NCI-H1436 treated with DMSO at 0.1 percent for 48 hours (cell line): ENCODE measurements at regions not wholly inside any gene's neighbourhood (a gene's known extent, or its start where the extent isn't known, plus 50 kb on each side); places are given as distances from the start of the nearest gene placed in this dataset.
A peak's percentile ranks its signal among the peaks of the same experiment; 100 is the strongest.

ENCODE experiments used
- DNase-seq: peaks from one replicate; lab custom pipeline; 2025; lab: John Stamatoyannopoulos, UW

- no peak for DNase-seq
Measured at GRCh38 chr15:66848686-66849392, 146.8 kb downstream of the SMAD6 start.

- DNase-seq, result no peak
Measured at GRCh38 chr15:66849393-66849745, 147.3 kb downstream of the SMAD6 start.

GRCh38 chr15:66849746-66850077 lies 147.7 kb downstream of the SMAD6 start:
- no peak for DNase-seq

DNA sequence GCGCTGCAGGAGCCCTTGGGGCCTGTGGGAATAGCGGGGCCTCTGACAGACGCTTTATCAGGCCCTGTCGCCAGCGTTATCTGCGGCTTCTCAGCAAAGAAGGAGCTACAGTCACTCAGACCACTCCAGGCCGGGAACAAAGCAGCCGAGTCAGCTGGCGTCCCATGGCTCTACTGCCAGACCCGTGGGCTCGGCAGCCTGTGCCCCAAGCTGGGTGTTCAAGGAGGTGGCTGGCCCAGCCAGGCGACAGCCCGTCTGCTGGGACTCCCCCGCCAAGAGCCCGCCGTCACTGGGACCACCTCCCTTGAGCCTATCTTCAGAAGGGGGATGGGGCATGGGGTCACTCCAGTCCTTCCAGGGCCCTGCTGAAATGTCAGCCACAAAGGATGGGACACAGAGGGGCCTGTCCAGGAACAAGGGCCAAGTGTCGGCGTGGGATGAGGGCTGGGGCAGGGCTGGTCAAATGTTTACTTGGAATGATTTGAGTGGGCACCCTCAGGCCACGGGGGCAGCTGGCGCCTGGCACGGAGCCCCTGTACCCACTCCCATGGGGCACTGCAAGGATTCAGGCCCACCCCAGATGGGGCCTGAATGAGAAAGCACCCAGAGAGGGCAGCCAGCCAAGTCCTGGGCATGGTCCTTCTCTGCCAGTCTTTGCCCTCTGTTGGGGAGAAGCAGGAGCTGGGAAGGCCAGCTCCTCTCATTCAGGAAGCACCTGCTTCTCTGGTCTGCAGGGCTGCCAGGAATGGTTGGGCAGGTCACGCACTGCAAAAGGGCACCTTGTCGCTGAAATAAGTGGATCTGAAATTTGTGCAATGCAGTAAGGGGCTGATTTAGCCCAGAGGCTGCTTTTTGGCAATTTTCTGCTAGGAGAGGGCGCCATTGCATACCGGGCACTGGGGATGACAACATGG lies 148.3 kb downstream of the SMAD6 start:
- no peak for DNase-seq

GRCh38 chr15:66850996-66851310 lies 148.9 kb downstream of the SMAD6 start:
- no peak for DNase-seq

GRCh38 chr15:66851311-66852063 lies 149.5 kb downstream of the SMAD6 start:
- no peak for DNase-seq

GRCh38 chr15:66852064-66852905 lies 150.2 kb downstream of the SMAD6 start:
- no peak for DNase-seq

GRCh38 chr15:66854012-66854965 lies 152.3 kb downstream of the SMAD6 start:
- no peak for DNase-seq

DNA sequence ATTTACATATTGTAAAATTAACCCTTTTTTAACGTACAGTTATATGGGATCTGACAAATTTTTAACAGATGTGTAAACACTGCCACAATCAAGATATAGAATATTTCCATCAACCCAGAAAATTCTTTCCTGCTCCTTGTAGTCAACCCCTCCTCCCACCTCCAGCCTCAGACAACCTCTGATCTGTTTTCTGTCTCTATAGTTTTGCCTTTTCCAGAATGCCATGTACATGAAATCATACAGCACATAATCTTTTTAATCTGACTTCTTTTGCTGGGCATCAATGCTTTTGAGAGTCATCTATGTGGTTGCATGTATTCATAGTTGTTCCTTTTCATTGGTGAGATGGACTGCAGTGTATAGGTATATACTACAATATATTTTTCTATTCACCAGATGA lies 153.0 kb downstream of the SMAD6 start:
- no peak for DNase-seq

- DNase-seq, result no peak
Measured at GRCh38 chr15:66857694-66858093, 155.7 kb downstream of the SMAD6 start.

DNA sequence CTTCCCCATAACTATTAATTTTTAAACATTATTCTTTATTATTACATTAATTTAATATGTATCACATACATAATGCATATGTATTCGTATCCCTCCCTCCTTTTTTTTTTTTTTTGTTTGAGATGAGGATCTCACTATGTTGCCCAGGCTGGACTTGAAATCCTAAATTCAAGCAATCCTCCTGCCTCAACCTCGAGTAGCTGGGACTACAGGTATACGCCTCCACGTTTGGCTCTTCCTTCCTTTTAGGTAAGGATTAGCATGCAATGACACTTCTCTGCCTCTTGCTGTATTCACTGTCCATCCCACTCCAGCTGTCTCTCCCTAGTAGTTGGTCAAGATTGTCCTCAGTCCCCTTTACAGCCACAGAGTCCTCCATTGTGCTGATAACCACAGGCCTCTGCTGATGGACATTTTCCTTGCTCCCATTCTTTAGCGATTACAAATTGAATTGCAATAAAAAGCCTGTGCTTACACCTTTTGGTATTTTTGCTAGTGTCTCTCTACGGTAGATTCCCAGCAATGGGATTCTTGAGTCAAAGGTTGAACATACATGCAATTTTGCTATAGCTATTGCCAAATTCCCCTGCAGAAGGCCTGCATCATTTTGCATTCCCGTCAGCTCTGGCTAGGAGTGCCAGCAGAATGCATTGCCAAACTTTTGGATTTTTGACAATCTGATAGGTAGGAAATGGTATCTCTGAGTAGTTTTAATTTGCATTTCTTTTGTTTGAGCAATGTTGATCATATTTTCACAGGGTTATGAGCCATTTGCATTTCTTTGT lies 156.6 kb downstream of the SMAD6 start:
- no peak for DNase-seq

GRCh38 chr15:66859688-66860253 lies 157.7 kb downstream of the SMAD6 start:
- DNase-seq, result no peak

DNA sequence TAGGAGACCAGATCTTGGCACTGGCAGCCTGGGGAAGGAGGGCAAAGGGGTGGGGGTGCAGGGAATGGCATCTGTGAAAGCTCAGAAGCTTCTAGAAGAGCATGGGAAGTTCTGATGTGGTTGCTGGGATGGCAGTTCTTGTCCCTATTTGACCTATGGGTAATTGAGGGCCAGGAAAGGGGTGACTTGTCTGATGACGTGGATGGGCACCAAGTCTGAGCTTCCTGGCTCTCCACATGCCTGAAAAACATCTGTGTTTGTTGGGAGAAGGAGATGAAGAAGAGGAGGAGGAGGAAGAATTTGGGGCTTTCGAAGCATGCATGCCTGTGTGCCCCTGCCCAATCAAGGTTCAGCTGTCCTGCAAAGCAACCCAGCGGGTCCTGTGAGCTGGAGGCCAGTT lies 158.8 kb downstream of the SMAD6 start:
- DNase-seq, result no peak

DNA sequence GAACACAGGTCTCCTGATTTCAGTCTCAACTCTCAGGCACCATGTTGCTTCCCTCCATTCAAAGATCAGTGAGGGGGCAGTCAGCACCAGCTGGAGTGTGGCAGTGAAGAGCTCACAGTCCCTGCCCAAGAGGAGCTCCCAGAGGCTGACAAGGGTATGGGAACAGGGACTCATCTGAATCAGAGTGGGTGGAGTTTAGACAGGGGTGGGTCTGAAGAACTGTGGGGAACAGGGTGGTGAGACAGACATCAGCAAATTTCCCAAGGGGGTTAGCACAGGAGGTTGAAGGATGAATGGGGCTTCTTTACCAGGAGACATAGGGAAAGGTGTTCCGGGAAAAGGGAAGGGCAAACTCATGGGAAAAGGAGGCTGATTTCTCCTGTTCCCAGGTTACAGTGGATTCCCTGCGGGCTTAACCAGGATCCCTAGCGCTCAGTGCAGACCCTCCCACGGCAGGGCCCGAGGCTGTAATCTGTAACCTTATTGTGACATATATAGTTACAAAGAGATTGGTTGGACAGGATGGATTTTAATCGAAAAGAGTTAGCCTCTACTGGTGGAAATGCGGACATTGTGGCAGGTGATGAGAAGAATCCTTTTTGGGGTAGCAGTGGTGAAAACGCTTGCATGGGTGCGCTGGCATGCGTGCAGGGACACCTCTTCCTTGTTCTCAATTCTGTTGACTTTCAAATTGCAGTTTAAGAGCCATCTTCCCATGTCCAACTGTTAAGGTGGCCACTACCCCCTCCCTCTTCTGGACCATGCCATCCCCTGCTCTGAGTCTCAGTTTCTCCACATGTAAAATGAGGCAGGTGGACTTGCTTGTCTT lies 160.3 kb downstream of the SMAD6 start:
- no peak for DNase-seq

DNA sequence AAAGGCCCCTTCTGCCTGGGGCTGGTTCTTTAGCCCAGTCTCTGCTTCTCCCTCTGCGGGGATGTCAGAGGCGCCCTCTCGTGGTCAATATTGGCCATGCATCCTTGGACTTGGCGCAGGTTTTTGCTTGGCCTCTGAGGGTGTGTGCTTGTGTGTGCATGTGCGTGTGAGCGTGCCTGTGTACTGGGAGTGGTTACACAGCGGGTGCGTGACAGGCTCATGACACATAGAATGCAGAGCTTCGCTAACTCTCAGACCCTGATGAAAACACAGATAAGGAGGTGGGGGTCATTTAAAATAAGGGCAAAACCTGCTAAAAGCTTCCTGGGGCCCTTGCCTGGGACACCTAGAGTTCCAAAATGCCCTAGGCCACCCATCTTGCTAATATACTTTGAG lies 160.9 kb downstream of the SMAD6 start:
- peak; percentile 10 for DNase-seq

DNA sequence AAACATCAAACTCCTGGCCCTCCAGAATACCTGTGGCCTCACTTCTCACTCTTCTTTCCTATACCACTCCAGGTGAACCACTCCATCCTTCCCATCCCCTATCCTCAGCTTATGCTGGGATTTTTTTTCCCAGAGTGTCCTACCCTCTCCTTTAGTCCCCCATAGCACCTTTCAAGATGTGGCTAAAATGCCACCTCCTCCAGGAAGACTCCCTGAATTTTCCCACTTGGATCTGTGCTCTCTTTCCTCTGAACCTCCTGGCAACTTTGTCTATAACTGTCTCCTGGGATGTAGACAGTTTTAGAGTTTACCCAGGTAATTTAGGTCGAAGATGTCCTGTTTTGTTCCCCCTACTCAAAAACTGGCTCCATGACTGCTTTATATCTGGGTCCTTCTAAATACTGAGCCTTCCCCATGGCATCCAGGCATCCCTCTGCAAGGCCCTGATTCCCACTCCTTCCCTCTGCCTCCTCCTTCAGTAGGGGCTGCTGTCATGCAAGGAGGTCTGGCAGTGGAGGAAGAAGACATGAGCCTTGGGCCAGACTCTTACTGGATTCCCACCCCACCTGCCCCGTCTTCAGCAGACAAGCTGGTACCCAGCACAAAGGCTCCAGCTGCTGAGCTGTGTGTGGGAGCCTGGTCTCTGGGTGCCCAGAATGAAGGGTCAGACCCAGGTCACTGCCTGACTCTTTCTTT lies 161.5 kb downstream of the SMAD6 start:
- DNase-seq, result no peak

DNA sequence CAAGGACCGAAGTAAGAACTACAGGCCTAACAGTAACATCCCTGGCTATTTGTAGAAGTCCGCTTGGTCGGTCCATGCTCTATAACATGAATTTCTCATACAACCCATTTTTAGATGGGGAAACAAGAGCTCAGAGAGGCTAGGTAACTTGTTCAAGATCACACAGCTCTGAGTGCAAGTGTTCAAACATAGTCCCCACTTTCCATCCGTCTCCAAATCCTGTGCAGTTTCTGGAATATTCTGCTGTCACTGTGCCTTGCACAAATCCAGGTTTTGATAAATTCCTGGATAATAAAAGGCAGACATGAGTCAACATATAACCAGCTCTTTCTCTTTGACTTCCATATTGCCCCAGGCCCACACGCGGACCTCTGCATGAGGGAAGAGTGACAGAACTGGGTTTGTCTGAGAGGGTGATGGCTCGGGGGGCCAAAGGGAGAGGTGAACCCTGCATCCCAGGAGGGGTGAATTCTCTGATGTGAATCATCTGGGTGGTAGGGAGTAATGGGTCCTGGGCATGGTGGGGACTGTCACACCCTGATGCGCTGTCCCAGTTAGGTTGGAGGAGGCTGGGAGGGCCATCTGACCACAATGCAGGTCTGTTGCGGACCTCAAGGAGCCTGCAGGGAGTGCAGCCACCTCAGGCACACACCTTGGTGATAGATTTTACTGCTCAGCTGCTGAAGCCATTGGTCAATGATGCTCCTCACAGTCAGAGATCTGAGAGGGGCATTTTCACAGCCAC lies 162.2 kb downstream of the SMAD6 start:
- DNase-seq, result no peak

DNA sequence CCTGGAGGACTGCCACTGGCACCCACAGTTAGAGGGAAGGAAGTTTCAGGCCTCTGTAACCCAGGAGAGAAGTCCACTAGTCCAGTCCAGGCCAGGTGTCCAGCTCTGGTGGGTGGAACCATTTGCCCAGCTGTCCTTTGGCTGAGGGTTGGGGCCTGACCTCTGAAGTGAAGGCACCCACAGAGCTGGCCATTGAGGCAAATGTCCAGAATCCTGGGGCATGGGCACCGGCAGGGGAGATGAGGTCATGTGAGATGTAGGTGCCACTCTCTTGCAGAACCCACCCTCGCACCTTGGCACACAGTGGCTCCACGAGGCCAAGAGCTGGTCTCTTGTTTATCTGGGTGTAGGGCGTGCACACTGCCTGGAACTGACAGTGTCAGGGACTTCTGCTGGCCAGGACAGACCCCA lies 162.8 kb downstream of the SMAD6 start:
- no peak for DNase-seq
